Ovary (tissue), 7 donors: ENCODE measurements at regions not wholly inside any gene's neighbourhood (a gene's known extent, or its start where the extent isn't known, plus 50 kb on each side); places are given as distances from the start of the nearest gene placed in this dataset.
A peak's percentile ranks its signal among the peaks of the same experiment; 100 is the strongest.

Source experiments
- DNase-seq, 5 donors: peaks; one replicate each; pipeline ENCODE4 v3.0.0-alpha.2; 2019 to 2020
- H3K27ac ChIP-seq, 2 donors: fragments of 200-600 bp; one replicate each; pipeline versions ENCODE4 v1.5.1 to v1.8.0; 2019 to 2022
- H3K27me3 ChIP-seq: fragments of 200-600 bp; one replicate; pipeline ENCODE4 v1.8.0; 2022
- H3K36me3 ChIP-seq: fragments of 200-600 bp; sonication (generic); one replicate; pipeline ENCODE4 v1.5.1; 2019
- H3K4me1 ChIP-seq: one replicate; pipeline ENCODE4 v1.8.1; 2013; ENCODE audit warnings: mild to moderate bottlenecking, moderate library complexity; ENCODE audit not compliant: insufficient read depth
- H3K4me3 ChIP-seq: fragments of 200-600 bp; sonication (generic); one replicate; pipeline ENCODE4 v1.5.1; 2017
- H3K9me3 ChIP-seq, 2 donors: fragments of 200-600 bp in 1 of 2; sonication (generic) in 1 of 2; one replicate each; pipeline versions ENCODE4 v1.5.1 to v1.8.1; 2013 to 2019; ENCODE audit warnings: mild to moderate bottlenecking in 1 of 2, moderate library complexity in 1 of 2
- CTCF ChIP-seq, 3 donors: fragments of 450-650 bp in 2 of 3; fragments of 200-600 bp in 1 of 3; IDR thresholded peaks; one replicate each; pipeline versions ENCODE4 v1.5.1 to v1.8.0; 2016 to 2022; ENCODE audit warnings: antibody characterized with exemption in 3 of 3, mild to moderate bottlenecking in 1 of 3
- EP300 ChIP-seq: sonication (generic); formaldehyde crosslinking; IDR thresholded peaks from one replicate; pipeline ENCODE4 v1.6.1; 2017; ENCODE audit warnings: antibody characterized with exemption
- POLR2A ChIP-seq: fragments of 450-650 bp; IDR thresholded peaks from one replicate; pipeline ENCODE4 v1.6.1; 2017; ENCODE audit warnings: antibody characterized with exemption, mild to moderate bottlenecking, moderate library complexity
- WGBS, 3 donors: extraction: QIAGEN DNeasy Blood & Tissue Kit in 1 of 3; methylation state at CpG; one replicate each; pipeline versions ENCODE4 v1.1.5 to v1.1.7; 2013 to 2017; 5-methylcytosine and 5-hydroxymethylcytosine counted together
- intact Hi-C, 4 donors: fragments of 100-400 bp; cut with DNase I; formaldehyde crosslinking; loops; one replicate each; pipeline versions ENCODE4 v1.11.0 to v1.15.1; 2022 to 2023
- donor health status: DM: no; HTN: no; CAD: no; lungs with moderate emphysema.
- donor health status: DM: no; HTN: no; CAD: no.
- donor health status: Bipolar disorder and iron deficiency.
- donor health status: DM: no; HTN: no; CAD: no.
- donor health status: DM: yes; HTN: yes; CAD: no.

DNA sequence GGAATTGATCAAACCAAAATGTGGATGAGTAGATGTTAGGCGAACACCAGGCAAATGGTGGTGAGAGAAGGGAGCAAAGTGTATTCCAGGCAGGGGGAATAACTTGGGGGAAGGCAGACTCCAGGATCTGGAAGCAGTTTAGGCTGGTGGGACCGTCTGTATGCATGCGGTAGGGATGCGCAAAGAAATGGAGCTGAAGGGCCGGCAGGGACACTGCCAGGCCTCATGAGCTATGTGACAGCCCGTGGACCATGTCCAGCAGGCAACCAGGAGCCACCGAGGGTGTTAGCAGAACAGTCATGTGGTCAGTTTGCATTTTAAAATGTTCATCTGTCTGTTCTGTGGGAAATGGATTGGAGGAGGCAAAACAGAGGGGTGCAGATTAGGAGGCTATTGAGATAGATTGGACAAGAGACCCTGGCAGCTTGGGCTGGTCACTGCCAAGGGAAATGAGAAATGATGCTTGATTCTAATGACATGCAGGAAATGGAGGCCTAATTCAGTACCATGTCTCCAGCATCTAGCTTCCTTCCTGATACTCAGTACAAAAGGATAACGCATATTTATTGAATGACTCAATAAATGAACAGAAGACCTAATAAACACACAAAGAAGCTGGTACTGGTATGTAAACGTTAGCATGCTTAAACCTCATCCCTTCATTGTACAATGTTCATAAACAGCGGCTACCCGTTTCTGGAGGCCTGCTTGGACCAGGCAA is 412.4 kb downstream of the BUD13 start:
- intact Hi-C loops, result no loop called here
- Histone ChIP-seq H3K27me3 (no peaks in the 10 kb centered on the region), H3K4me1 (no peaks in the 10 kb centered on the region), H3K4me3 (no peak overlapping the region), H3K9me3 (no peaks in the 10 kb centered on the region), H3K36me3 (no peaks in the 10 kb centered on the region), H3K27ac (no peak overlapping the region)
- 80 to 83% (median 80%) methylated on average over 11 of the region's 11 CpGs for WGBS, 3 donors
- TF ChIP-seq POLR2A (no peak), CTCF (IDR thresholded peaks at IDR 0.05) (no peak), EP300 (no peak)
- no peak for DNase-seq

DNA sequence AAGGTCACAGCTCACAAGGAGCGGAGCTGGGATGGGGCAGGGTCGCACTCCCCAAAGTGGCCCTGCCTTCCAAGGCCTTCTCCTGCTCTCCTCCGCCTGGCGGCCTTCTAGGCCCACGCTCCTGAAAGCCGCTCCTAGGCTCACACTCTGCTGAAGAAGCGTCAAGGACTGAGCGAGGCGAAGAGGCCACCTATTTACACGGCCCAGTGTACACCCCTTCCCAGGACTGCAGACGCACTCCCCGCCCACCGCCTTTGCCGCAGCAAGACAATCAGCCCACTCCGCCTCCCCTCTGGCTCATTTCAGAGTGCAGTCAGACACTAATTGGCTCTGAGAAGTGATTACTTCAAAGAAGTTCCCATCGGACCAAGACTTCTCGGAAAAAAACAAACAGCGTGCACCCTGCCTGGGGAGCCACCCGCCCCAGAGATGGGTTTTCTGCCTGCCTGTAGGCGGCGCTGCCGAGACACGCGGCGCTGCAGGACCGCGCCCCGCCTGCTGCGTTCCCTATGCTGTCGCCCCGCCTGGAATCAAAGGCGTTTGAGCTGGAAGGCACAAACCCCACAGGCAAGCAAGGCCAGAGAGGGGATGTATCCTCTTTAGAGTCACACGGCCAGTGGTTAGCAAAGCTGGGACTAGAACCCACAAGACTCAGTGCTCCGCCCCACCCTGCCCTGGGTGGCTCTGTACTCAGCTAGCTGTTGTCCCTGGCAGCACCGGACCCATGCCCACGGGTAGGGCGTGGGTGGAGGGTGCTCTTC is 414.8 kb downstream of the BUD13 start:
- peak in 1 of 3 donors; percentile 22 for TF ChIP-seq CTCF (IDR thresholded peaks at IDR 0.05)
- TF ChIP-seq POLR2A, result no peak
- H3K9me3 ChIP-seq, result no peaks in the 10 kb centered on the region
- intact Hi-C loops, result no loop called here
- no peaks in the 10 kb centered on the region for H3K27me3 ChIP-seq
- WGBS, 3 donors, result 15 to 17% (median 15%) methylated on average over 32 to 37 of the region's 37 CpGs
- no peaks in the 10 kb centered on the region for H3K4me1 ChIP-seq
- peak in 2 of 5 donors; percentile 25 to 40 for DNase-seq
- no peaks in the 10 kb centered on the region for H3K36me3 ChIP-seq
- H3K27ac ChIP-seq, result no peak overlapping the region
- H3K4me3 ChIP-seq, result no peak overlapping the region

GRCh38 chr11:116356451-116356850 is 416.3 kb downstream of the BUD13 start:
- no peak overlapping the region for H3K4me3 ChIP-seq
- intact Hi-C loops, result no loop called here
- H3K9me3 ChIP-seq, result no peaks in the 10 kb centered on the region
- H3K27me3 ChIP-seq, result no peaks in the 10 kb centered on the region
- no peak for TF ChIP-seq CTCF (IDR thresholded peaks at IDR 0.05)
- TF ChIP-seq EP300, result no peak
- H3K27ac ChIP-seq, result no peak overlapping the region
- H3K4me1 ChIP-seq, result no peaks in the 10 kb centered on the region
- H3K36me3 ChIP-seq, result no peaks in the 10 kb centered on the region
- 81 to 87% (median 84%) methylated on average over 7 of the region's 7 CpGs for WGBS, 3 donors
- no peak for DNase-seq

GRCh38 chr11:116355104-116355503 is 417.7 kb downstream of the BUD13 start:
- no peaks in the 10 kb centered on the region for H3K27me3 ChIP-seq
- intact Hi-C loops, result no loop called here
- no peak overlapping the region for H3K27ac ChIP-seq
- H3K4me1 ChIP-seq, result no peaks in the 10 kb centered on the region
- no peak for DNase-seq
- 39 to 51% (median 41%) methylated on average over 1 of the region's 1 CpG for WGBS, 3 donors
- no peaks in the 10 kb centered on the region for H3K9me3 ChIP-seq
- no peak overlapping the region for H3K4me3 ChIP-seq
- TF ChIP-seq CTCF (IDR thresholded peaks at IDR 0.05) (no peak), POLR2A (no peak), EP300 (no peak)
- no peaks in the 10 kb centered on the region for H3K36me3 ChIP-seq
